WTC11 (cell line): ENCODE measurements at regions not wholly inside any gene's neighbourhood (a gene's known extent, or its start where the extent isn't known, plus 50 kb on each side); places are given as distances from the start of the nearest gene placed in this dataset.

Source experiments
- ATAC-seq: fragments of 200-7000 bp; cut with Tn5 transposase; 2 replicates; pipeline ENCODE4 v1.10.0; 2021; ENCODE audit warnings: mild to moderate bottlenecking, moderate library complexity
- CTCF ChIA-PET: fragments of 300-600 bp; sonication (Branson Sonifier 250); formaldehyde crosslinking; loops from one replicate; lab custom pipeline; 2021; ENCODE audit warnings: antibody characterized with exemption; lab: Charles Lee
- POLR2A ChIA-PET: fragments of 350-600 bp; sonication (Branson Sonifier 250); formaldehyde crosslinking; loops from one replicate; lab custom pipeline; 2021; ENCODE audit warnings: antibody characterized with exemption; lab: Charles Lee
- DNase-seq: peaks from one replicate; pipeline ENCODE4 v3.0.0; 2021; ENCODE audit warnings: low spot score
- H3K27ac Mint-ChIP-seq: 2 replicates; pipeline ENCODE4 v1.8.0; 2021; ENCODE audit warnings: mixed read lengths
- H3K27me3 Mint-ChIP-seq: 2 replicates; pipeline ENCODE4 v1.8.0; 2021; ENCODE audit warnings: low read depth, mild to moderate bottlenecking, moderate library complexity, mixed read lengths
- H3K36me3 Mint-ChIP-seq: 2 replicates; pipeline ENCODE4 v1.8.0; 2021; ENCODE audit warnings: mixed read lengths
- H3K4me1 Mint-ChIP-seq: 2 replicates; pipeline ENCODE4 v1.8.0; 2022; ENCODE audit warnings: mixed read lengths
- H3K4me3 Mint-ChIP-seq: 2 replicates; pipeline ENCODE4 v1.8.0; 2021; ENCODE audit warnings: mild to moderate bottlenecking, moderate library complexity, mixed read lengths
- H3K9me3 Mint-ChIP-seq: 2 replicates; pipeline ENCODE4 v1.8.0; 2021; ENCODE audit warnings: mixed read lengths
- ATF3 ChIP-seq: sonication (generic); formaldehyde crosslinking; conservative IDR thresholded peaks from 2 replicates; pipeline ENCODE4 v1.8.1; 2022; ENCODE audit warnings: mild to moderate bottlenecking, missing genetic modification reagents
- ATF6 ChIP-seq: sonication (generic); formaldehyde crosslinking; IDR thresholded peaks from 2 replicates; pipeline ENCODE4 v1.8.1; 2023; ENCODE audit warnings: mild to moderate bottlenecking, missing genetic modification reagents
- CDX4 ChIP-seq: fragments of 250-450 bp; sonication (Bioruptor Pico); IDR thresholded peaks from 2 replicates; pipeline ENCODE4 v1.9.0; 2021; ENCODE audit warnings: moderate library complexity, mild to moderate bottlenecking, inconsistent platforms, borderline replicate concordance
- E2F4 ChIP-seq: sonication (generic); formaldehyde crosslinking; IDR thresholded peaks from 2 replicates; pipeline ENCODE4 v1.8.1; 2022; ENCODE audit warnings: low read depth, mild to moderate bottlenecking, moderate library complexity, missing genetic modification reagents, borderline replicate concordance
- FOXJ3 ChIP-seq: sonication (generic); formaldehyde crosslinking; IDR thresholded peaks from 2 replicates; pipeline ENCODE4 v1.9.0; 2021; ENCODE audit warnings: missing genetic modification reagents, mild to moderate bottlenecking, borderline replicate concordance
- FOXP1 ChIP-seq: sonication (generic); formaldehyde crosslinking; IDR thresholded peaks from 2 replicates; pipeline ENCODE4 v1.8.0; 2022; ENCODE audit warnings: missing genetic modification reagents, mild to moderate bottlenecking, moderate library complexity, borderline replicate concordance
- FOXP4 ChIP-seq: sonication (generic); formaldehyde crosslinking; IDR thresholded peaks from 2 replicates; pipeline ENCODE4 v1.8.0; 2022; ENCODE audit warnings: mild to moderate bottlenecking, missing genetic modification reagents
- GTF2I ChIP-seq: fragments of 250-450 bp; sonication (Bioruptor Pico); conservative IDR thresholded peaks from 2 replicates; pipeline ENCODE4 v1.4.0; 2021; ENCODE audit warnings: mild to moderate bottlenecking
- IRF1 ChIP-seq: sonication (generic); formaldehyde crosslinking; IDR thresholded peaks from 2 replicates; pipeline ENCODE4 v1.8.0; 2023; ENCODE audit warnings: missing genetic modification reagents
- MLX ChIP-seq: sonication (generic); formaldehyde crosslinking; IDR thresholded peaks from 2 replicates; pipeline ENCODE4 v1.8.1; 2023; ENCODE audit warnings: mild to moderate bottlenecking, missing genetic modification reagents, moderate library complexity
- MXD4 ChIP-seq: fragments of 250-450 bp; sonication (Bioruptor Pico); IDR thresholded peaks from 2 replicates; pipeline ENCODE4 v1.8.0; 2021; ENCODE audit warnings: mild to moderate bottlenecking, moderate library complexity, borderline replicate concordance
- NFE2L1 ChIP-seq: sonication (generic); formaldehyde crosslinking; IDR thresholded peaks from 2 replicates; pipeline ENCODE4 v1.8.1; 2023; ENCODE audit warnings: missing genetic modification reagents
- NFYB ChIP-seq: sonication (generic); formaldehyde crosslinking; conservative IDR thresholded peaks from 2 replicates; pipeline ENCODE4 v1.8.0; 2022; ENCODE audit warnings: low read depth, missing genetic modification reagents
- OVOL2 ChIP-seq: fragments of 250-450 bp; sonication (Bioruptor Pico); IDR thresholded peaks from 2 replicates; pipeline ENCODE4 v1.9.0; 2021; ENCODE audit warnings: mild to moderate bottlenecking, borderline replicate concordance
- TEAD1 ChIP-seq: sonication (generic); formaldehyde crosslinking; IDR thresholded peaks from 2 replicates; pipeline ENCODE4 v1.8.0; 2022; ENCODE audit warnings: mild to moderate bottlenecking, missing genetic modification reagents
- ZBTB21 ChIP-seq: sonication (generic); formaldehyde crosslinking; IDR thresholded peaks from 2 replicates; pipeline ENCODE4 v1.8.1; 2023; ENCODE audit warnings: mild to moderate bottlenecking, missing genetic modification reagents, borderline replicate concordance
- ZNF121 ChIP-seq: sonication (generic); formaldehyde crosslinking; IDR thresholded peaks from 2 replicates; pipeline ENCODE4 v1.8.0; 2023; ENCODE audit warnings: missing genetic modification reagents
- ZNF263 ChIP-seq: sonication (generic); formaldehyde crosslinking; IDR thresholded peaks from 2 replicates; pipeline ENCODE4 v1.8.1; 2022; ENCODE audit warnings: low read depth, mild to moderate bottlenecking, moderate library complexity, missing genetic modification reagents
- ZNF281 ChIP-seq: sonication (generic); formaldehyde crosslinking; IDR thresholded peaks from 2 replicates; pipeline ENCODE4 v1.8.0; 2023; ENCODE audit warnings: mild to moderate bottlenecking, missing genetic modification reagents
- ZNF425 ChIP-seq: fragments of 250-450 bp; sonication (Bioruptor Pico); conservative IDR thresholded peaks from 2 replicates; pipeline ENCODE4 v1.9.0; 2021; ENCODE audit warnings: mild to moderate bottlenecking
- ZSCAN18 ChIP-seq: fragments of 250-450 bp; sonication (Bioruptor Pico); IDR thresholded peaks from 2 replicates; pipeline ENCODE4 v2.1.2; 2022; ENCODE audit warnings: mild to moderate bottlenecking, moderate library complexity

GRCh38 chr16:63808730-63809129, 1313.1 kb downstream of the CDH11 start (continued):
- no peak for TF ChIP-seq IRF1 (CRISPR knock-in tag)
- TF ChIP-seq OVOL2 (CRISPR knock-in tag): no peak
- TF ChIP-seq E2F4 (CRISPR knock-in tag): no peak
- no peak for TF ChIP-seq MXD4 (CRISPR knock-in tag)
- TF ChIP-seq FOXP1: no peak
- TF ChIP-seq ATF3 (CRISPR knock-in tag): no peak
- TF ChIP-seq FOXJ3 (CRISPR knock-in tag): no peak
- TF ChIP-seq ZNF425 (CRISPR knock-in tag): no peak

- ATAC-seq (no peak), DNase-seq (no peak)
- Mint-ChIP-seq H3K27me3 (no peaks in the 10 kb centered on the region), H3K27ac (no peak overlapping the region), H3K4me1 (peaks cover 8% of the 10 kb centered on the region), H3K36me3 (no peaks in the 10 kb centered on the region), H3K9me3 (peaks cover 3% of the 10 kb centered on the region; the same call in 1 of the 2 replicates), H3K4me3 (no peak overlapping the region)
- ChIA-PET CTCF (no interaction called here), POLR2A (no interaction called here)
- TF ChIP-seq ZSCAN18 (no peak), NFE2L1 (CRISPR knock-in tag) (no peak), MLX (CRISPR knock-in tag) (no peak), ZNF121 (CRISPR knock-in tag) (no peak), ZNF281 (no peak), ZNF263 (CRISPR knock-in tag) (no peak), CDX4 (CRISPR knock-in tag) (no peak), GTF2I (CRISPR knock-in tag) (no peak), FOXP4 (CRISPR knock-in tag) (no peak), TEAD1 (CRISPR knock-in tag) (no peak), ATF6 (CRISPR knock-in tag) (no peak), NFYB (no peak), ZBTB21 (CRISPR knock-in tag) (no peak)
Observed at GRCh38 chr16:63806794-63807506, 1314.9 kb downstream of the CDH11 start.
